IPS-20b (cell line): ENCODE measurements at regions not wholly inside any gene's neighbourhood (a gene's known extent, or its start where the extent isn't known, plus 50 kb on each side); places are given as distances from the start of the nearest gene placed in this dataset.
"Not testable (repeated sequence)": the region's sequence is repeated elsewhere in the genome, so short reads cannot be mapped to it uniquely, and the experiment has no call there.

Experiments used
- H3K27ac ChIP-seq: one replicate; pipeline ENCODE4 v1.5.1; 2013; ENCODE audit warnings: low read length
- H3K27me3 ChIP-seq: 2 replicates; pipeline ENCODE4 v1.6.1; 2013; ENCODE audit warnings: mild to moderate bottlenecking, low read length, inconsistent platforms; ENCODE audit not compliant: insufficient read depth
- H3K36me3 ChIP-seq: 2 replicates; pipeline ENCODE4 v1.6.1; 2013; ENCODE audit warnings: low read depth, mild to moderate bottlenecking, inconsistent platforms, low read length, moderate library complexity; ENCODE audit not compliant: insufficient read depth
- H3K4me1 ChIP-seq: 2 replicates; pipeline ENCODE4 v1.6.1; 2013; ENCODE audit warnings: mild to moderate bottlenecking, control low read depth, inconsistent platforms, low read length, moderate library complexity; ENCODE audit not compliant: insufficient read depth
- H3K4me3 ChIP-seq: 2 replicates; pipeline ENCODE4 v1.5.1; 2013; ENCODE audit warnings: mild to moderate bottlenecking, low read length, inconsistent platforms
- H3K9ac ChIP-seq: 2 replicates; pipeline ENCODE4 v1.6.1; 2013; ENCODE audit warnings: low read depth, mild to moderate bottlenecking, inconsistent platforms, low read length, moderate library complexity
- H3K9me3 ChIP-seq: 2 replicates; pipeline ENCODE4 v1.6.1; 2013; ENCODE audit warnings: mild to moderate bottlenecking, low read depth, low read length, inconsistent platforms; ENCODE audit not compliant: insufficient read depth

- not testable (repeated sequence) for H3K27me3 ChIP-seq, H3K4me1 ChIP-seq, H3K9me3 ChIP-seq, H3K36me3 ChIP-seq, H3K9ac ChIP-seq, H3K4me3 ChIP-seq, H3K27ac ChIP-seq
Measured at GRCh38 chr16:29177203-29177887, 192.5 kb downstream of the LAT start.

GRCh38 chr16:29176822-29177202 is 192.0 kb downstream of the LAT start:
- not testable (repeated sequence) for H3K27me3 ChIP-seq, H3K4me3 ChIP-seq, H3K27ac ChIP-seq, H3K36me3 ChIP-seq, H3K9me3 ChIP-seq, H3K9ac ChIP-seq, H3K4me1 ChIP-seq

- not testable (repeated sequence) for H3K9me3 ChIP-seq, H3K27me3 ChIP-seq, H3K27ac ChIP-seq, H3K4me1 ChIP-seq, H3K36me3 ChIP-seq, H3K9ac ChIP-seq, H3K4me3 ChIP-seq
Measured at GRCh38 chr16:29176154-29176470, 191.3 kb downstream of the LAT start.

GRCh38 chr16:29175411-29176153 is 190.7 kb downstream of the LAT start:
- H3K4me1 ChIP-seq, H3K9ac ChIP-seq, H3K36me3 ChIP-seq, H3K9me3 ChIP-seq, H3K27ac ChIP-seq, H3K4me3 ChIP-seq, H3K27me3 ChIP-seq: not testable (repeated sequence)

GRCh38 chr16:29173371-29174305 is 188.8 kb downstream of the LAT start:
- not testable (repeated sequence) for H3K4me3 ChIP-seq, H3K4me1 ChIP-seq, H3K27ac ChIP-seq, H3K27me3 ChIP-seq, H3K9ac ChIP-seq, H3K36me3 ChIP-seq, H3K9me3 ChIP-seq

GRCh38 chr16:29172098-29172724 is 187.4 kb downstream of the LAT start:
- not testable (repeated sequence) for H3K27me3 ChIP-seq, H3K4me3 ChIP-seq, H3K27ac ChIP-seq, H3K4me1 ChIP-seq, H3K36me3 ChIP-seq, H3K9ac ChIP-seq, H3K9me3 ChIP-seq

- H3K4me3 ChIP-seq, H3K27ac ChIP-seq, H3K9ac ChIP-seq, H3K4me1 ChIP-seq, H3K36me3 ChIP-seq, H3K27me3 ChIP-seq, H3K9me3 ChIP-seq: not testable (repeated sequence)
Measured at GRCh38 chr16:29171296-29171695, 186.4 kb downstream of the LAT start.

- H3K4me3 ChIP-seq, H3K27ac ChIP-seq, H3K27me3 ChIP-seq, H3K4me1 ChIP-seq, H3K36me3 ChIP-seq, H3K9ac ChIP-seq, H3K9me3 ChIP-seq: not testable (repeated sequence)
Measured at GRCh38 chr16:29170393-29171119, 185.7 kb downstream of the LAT start.

GRCh38 chr16:29169295-29169994 is 184.6 kb downstream of the LAT start:
- H3K27ac ChIP-seq, H3K9me3 ChIP-seq, H3K9ac ChIP-seq, H3K4me3 ChIP-seq, H3K4me1 ChIP-seq, H3K36me3 ChIP-seq, H3K27me3 ChIP-seq: not testable (repeated sequence)

- not testable (repeated sequence) for H3K27me3 ChIP-seq, H3K4me1 ChIP-seq, H3K4me3 ChIP-seq, H3K36me3 ChIP-seq, H3K9ac ChIP-seq, H3K27ac ChIP-seq, H3K9me3 ChIP-seq
Measured at GRCh38 chr16:29168515-29169259, 183.8 kb downstream of the LAT start.
